ENCODE measurements at regions not wholly inside any gene's neighbourhood (a gene's known extent, or its start where the extent isn't known, plus 50 kb on each side); places are given as distances from the start of the nearest gene placed in this dataset.
A peak's percentile ranks its signal among the peaks of the same experiment; 100 is the strongest.

DNA sequence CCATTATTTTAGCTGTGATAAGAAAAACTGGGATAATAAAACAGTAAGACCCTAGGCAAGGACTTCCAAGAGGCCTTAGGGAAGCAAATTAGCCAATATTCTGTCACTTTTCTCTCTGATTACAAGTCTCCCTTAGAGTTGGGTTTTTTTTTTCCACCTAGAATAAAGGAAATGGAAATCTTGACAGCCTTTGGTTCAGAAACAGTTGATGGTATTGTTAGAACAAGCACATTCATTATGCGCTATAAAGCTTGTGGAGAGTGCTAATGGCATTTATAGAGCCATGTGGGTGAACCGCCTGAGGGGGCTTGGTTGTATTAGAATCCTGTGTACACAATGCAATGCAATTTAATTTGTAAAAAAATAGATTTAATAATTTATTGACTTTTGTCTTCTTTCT, 88.9 kb upstream of the OGFRL1 start:
- intact Hi-C loops (cut with DNase I; ENCODE audit: low total_unique reads), result no loop called here
- H3K4me1 ChIP-seq, result no peaks in the 10 kb centered on the region
- H3K4me3 ChIP-seq, result no peak overlapping the region
- no peaks in the 10 kb centered on the region for H3K27me3 ChIP-seq
- no peak overlapping the region for H3K27ac ChIP-seq
- TF ChIP-seq POLR2AphosphoS5 (IDR thresholded peaks at IDR 0.05), result no peak
- TF ChIP-seq, protein P1, sequence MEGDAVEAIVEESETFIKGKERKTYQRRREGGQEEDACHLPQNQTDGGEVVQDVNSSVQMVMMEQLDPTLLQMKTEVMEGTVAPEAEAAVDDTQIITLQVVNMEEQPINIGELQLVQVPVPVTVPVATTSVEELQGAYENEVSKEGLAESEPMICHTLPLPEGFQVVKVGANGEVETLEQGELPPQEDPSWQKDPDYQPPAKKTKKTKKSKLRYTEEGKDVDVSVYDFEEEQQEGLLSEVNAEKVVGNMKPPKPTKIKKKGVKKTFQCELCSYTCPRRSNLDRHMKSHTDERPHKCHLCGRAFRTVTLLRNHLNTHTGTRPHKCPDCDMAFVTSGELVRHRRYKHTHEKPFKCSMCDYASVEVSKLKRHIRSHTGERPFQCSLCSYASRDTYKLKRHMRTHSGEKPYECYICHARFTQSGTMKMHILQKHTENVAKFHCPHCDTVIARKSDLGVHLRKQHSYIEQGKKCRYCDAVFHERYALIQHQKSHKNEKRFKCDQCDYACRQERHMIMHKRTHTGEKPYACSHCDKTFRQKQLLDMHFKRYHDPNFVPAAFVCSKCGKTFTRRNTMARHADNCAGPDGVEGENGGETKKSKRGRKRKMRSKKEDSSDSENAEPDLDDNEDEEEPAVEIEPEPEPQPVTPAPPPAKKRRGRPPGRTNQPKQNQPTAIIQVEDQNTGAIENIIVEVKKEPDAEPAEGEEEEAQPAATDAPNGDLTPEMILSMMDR (IDR thresholded peaks at IDR 0.05), result no peak
- no peak for DNase-seq (ENCODE audit: low spot score in 2 of 2)
- H3K9me3 ChIP-seq, result no peaks in the 10 kb centered on the region
- no peaks in the 10 kb centered on the region for H3K36me3 ChIP-seq

DNA sequence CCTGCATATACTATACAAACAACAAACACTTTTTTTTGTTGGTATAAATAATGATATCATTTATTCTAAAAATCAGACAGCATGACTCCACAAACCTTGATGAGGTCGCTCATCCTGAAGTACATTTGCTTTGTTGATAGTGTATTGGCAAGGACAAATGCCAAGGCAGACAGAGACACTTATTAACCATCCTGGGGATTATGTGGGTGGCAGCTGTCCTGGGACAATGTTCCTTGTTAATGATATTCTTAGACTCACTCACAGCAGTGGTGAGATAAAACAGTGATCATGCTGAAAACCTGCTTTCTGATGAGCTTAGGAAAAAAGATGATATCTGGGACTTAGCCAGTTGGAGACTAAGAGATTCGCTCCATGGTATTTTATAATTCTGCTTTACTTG, 85.4 kb upstream of the OGFRL1 start:
- Histone ChIP-seq H3K36me3 (no peaks in the 10 kb centered on the region), H3K9me3 (no peaks in the 10 kb centered on the region), H3K4me1 (no peaks in the 10 kb centered on the region), H3K27me3 (no peaks in the 10 kb centered on the region), H3K4me3 (no peak overlapping the region), H3K27ac (no peak overlapping the region)
- TF ChIP-seq POLR2A (IDR thresholded peaks at IDR 0.05) (no peak), POLR2AphosphoS5 (IDR thresholded peaks at IDR 0.05) (no peak)
- TF ChIP-seq, protein P1 (IDR thresholded peaks at IDR 0.05), result no peak
- intact Hi-C loops (cut with DNase I; ENCODE audit: low total_unique reads), result no loop called here
- no peak for DNase-seq (ENCODE audit: low spot score in 2 of 2)

GRCh38 chr6:71204741-71205140, 83.9 kb upstream of the OGFRL1 start:
- Histone ChIP-seq H3K9me3 (no peaks in the 10 kb centered on the region), H3K4me1 (no peaks in the 10 kb centered on the region), H3K36me3 (no peaks in the 10 kb centered on the region), H3K4me3 (no peak overlapping the region), H3K27me3 (no peaks in the 10 kb centered on the region), H3K27ac (peak overlapping the region in 1 of 2 donors; percentile 8)
- DNase-seq (ENCODE audit: low spot score in 2 of 2), result no peak
- intact Hi-C loops (cut with DNase I; ENCODE audit: low total_unique reads), result no loop called here
- TF ChIP-seq, protein P1 (IDR thresholded peaks at IDR 0.05), result no peak
- TF ChIP-seq POLR2AphosphoS5 (IDR thresholded peaks at IDR 0.05) (no peak), POLR2A (IDR thresholded peaks at IDR 0.05) (no peak)

DNA sequence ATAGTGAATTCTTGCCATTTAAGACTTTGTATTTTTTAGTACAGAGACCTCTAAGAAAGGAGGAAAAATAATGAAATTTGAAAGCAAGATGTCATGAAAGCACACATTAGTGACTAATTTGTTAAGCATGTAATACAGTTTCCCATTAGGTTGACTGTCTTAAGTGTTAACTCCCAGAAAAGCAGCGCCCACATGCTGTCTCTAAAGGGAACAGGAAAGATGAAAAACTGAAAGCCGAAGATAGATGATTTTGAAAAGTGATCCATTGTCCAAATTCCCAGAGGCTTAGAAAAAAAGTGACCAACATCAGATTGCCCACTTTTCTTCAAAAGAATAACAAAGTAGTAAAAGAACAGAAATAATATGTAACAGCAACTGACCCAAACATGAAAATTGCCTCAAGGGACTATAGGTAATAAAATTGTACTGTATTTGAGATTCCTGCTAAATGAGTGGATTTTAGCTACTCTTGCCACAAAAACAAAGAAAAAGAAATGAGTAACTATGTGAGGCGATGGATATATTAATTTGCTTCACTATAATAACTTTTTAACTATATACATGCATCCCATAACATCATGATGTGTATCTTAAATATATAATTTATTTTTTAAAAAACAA, 83.2 kb upstream of the OGFRL1 start:
- H3K9me3 ChIP-seq, result no peaks in the 10 kb centered on the region
- H3K27me3 ChIP-seq, result no peaks in the 10 kb centered on the region
- DNase-seq (ENCODE audit: low spot score in 2 of 2), result no peak
- intact Hi-C loops (cut with DNase I; ENCODE audit: low total_unique reads), result no loop called here
- no peaks in the 10 kb centered on the region for H3K36me3 ChIP-seq
- no peak overlapping the region for H3K4me3 ChIP-seq
- peak overlapping the region in 1 of 2 donors; percentile 8 for H3K27ac ChIP-seq
- no peaks in the 10 kb centered on the region for H3K4me1 ChIP-seq
- no peak for TF ChIP-seq POLR2AphosphoS5 (IDR thresholded peaks at IDR 0.05)
- no peak for TF ChIP-seq POLR2A (IDR thresholded peaks at IDR 0.05)
- TF ChIP-seq, protein P1 (IDR thresholded peaks at IDR 0.05), result no peak

DNA sequence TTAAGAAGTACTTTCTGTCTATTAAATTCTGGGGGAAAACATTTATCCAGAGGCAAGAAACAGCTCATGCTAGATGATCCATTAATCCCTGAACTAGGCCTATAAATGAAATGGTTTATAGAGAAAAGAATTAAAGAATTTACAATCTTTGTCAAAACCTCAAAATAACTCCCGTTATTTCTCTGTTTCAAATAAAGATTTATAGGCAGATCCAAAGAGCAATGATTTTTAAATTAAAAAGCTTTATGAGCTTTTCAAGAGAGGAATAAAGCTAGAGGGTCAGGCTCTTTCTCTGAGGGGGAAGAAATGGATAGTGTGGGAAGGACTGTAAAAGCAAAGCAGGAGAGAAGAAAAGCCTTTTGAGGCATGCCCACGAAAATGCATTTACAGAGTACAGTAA, 82.5 kb upstream of the OGFRL1 start:
- Histone ChIP-seq H3K4me1 (no peaks in the 10 kb centered on the region), H3K27me3 (no peaks in the 10 kb centered on the region), H3K27ac (no peak overlapping the region), H3K9me3 (no peaks in the 10 kb centered on the region), H3K4me3 (no peak overlapping the region), H3K36me3 (no peaks in the 10 kb centered on the region)
- TF ChIP-seq, protein P1 (IDR thresholded peaks at IDR 0.05), result no peak
- TF ChIP-seq POLR2A (IDR thresholded peaks at IDR 0.05), result no peak
- TF ChIP-seq POLR2AphosphoS5 (IDR thresholded peaks at IDR 0.05), result no peak
- intact Hi-C loops (cut with DNase I; ENCODE audit: low total_unique reads), result no loop called here
- no peak for DNase-seq (ENCODE audit: low spot score in 2 of 2)

All from breast epithelium (tissue), 4 donors.